SU-DHL-6 (cell line): ENCODE measurements at regions not wholly inside any gene's neighbourhood (a gene's known extent, or its start where the extent isn't known, plus 50 kb on each side); places are given as distances from the start of the nearest gene placed in this dataset.

Experiments
- H2AFZ ChIP-seq: fragments of 200-600 bp; sonication (generic); 2 replicates; pipeline ENCODE4 v1.6.1; 2014; ENCODE audit warnings: low read depth, mild to moderate bottlenecking, moderate library complexity, mixed read lengths, antibody characterized with exemption, low read length; ENCODE audit not compliant: severe bottlenecking
- H3F3A ChIP-seq: fragments of 200-600 bp; shearing (Covaris generic); 2 replicates; pipeline ENCODE4 v1.6.0; 2016; ENCODE audit warnings: antibody characterized with exemption, mild to moderate bottlenecking; ENCODE audit not compliant: insufficient read depth
- H3K27ac ChIP-seq: fragments of 200-600 bp; sonication (generic); 2 replicates; pipeline ENCODE4 v1.5.1; 2016; ENCODE audit warnings: low read depth, mild to moderate bottlenecking, low read length, moderate library complexity, mixed read lengths
- H3K27me3 ChIP-seq: fragments of 200-600 bp; sonication (generic), shearing (Covaris generic); 2 replicates; pipeline ENCODE4 v1.6.0; 2014; ENCODE audit warnings: mild to moderate bottlenecking, low read length
- H3K36me3 ChIP-seq: fragments of 200-600 bp; sonication (generic); 2 replicates; pipeline ENCODE4 v1.6.1; 2014; ENCODE audit warnings: mild to moderate bottlenecking, low read length, mixed read lengths
- H3K4me2 ChIP-seq: fragments of 300-600, 200-600 bp; shearing (Covaris generic), sonication (generic); 2 replicates; pipeline ENCODE4 v1.6.0; 2014; ENCODE audit warnings: low read length, low read depth, mild to moderate bottlenecking; ENCODE audit not compliant: poor library complexity, severe bottlenecking
- H3K4me3 ChIP-seq: fragments of 200-600 bp; sonication (generic); 2 replicates; pipeline ENCODE4 v1.5.1; 2014; ENCODE audit warnings: antibody characterized with exemption, low read length, mild to moderate bottlenecking, mixed read lengths; ENCODE audit not compliant: insufficient read depth, poor library complexity, severe bottlenecking
- H3K79me2 ChIP-seq: fragments of 200-600 bp; sonication (generic); 2 replicates; pipeline ENCODE4 v1.6.1; 2014; ENCODE audit warnings: mild to moderate bottlenecking, low read length, moderate library complexity; ENCODE audit not compliant: insufficient read depth
- H3K9ac ChIP-seq: fragments of 200-600 bp; sonication (generic); 2 replicates; pipeline ENCODE4 v1.7.0; 2014; ENCODE audit warnings: mild to moderate bottlenecking, low read length
- H3K9me2 ChIP-seq: fragments of 200-600 bp; sonication (generic); replicated peaks from 2 replicates; pipeline ENCODE4 v1.6.1; 2014; ENCODE audit warnings: low read length; ENCODE audit not compliant: insufficient read depth
- H3K9me3 ChIP-seq: fragments of 200-600 bp; sonication (generic); 2 replicates; pipeline ENCODE4 v1.6.1; 2014; ENCODE audit warnings: low read length, mixed read lengths; ENCODE audit not compliant: insufficient read depth
- H4K20me1 ChIP-seq: fragments of 200-600 bp; sonication (generic); 2 replicates; pipeline ENCODE4 v1.6.1; 2014; ENCODE audit warnings: low read depth, mild to moderate bottlenecking, antibody characterized with exemption, low read length, moderate library complexity, mixed read lengths
- CTCF ChIP-seq: fragments of 200-600 bp; sonication (generic); IDR thresholded peaks from one replicate; pipeline ENCODE4 v1.5.1; 2017; ENCODE audit warnings: antibody characterized with exemption, mild to moderate bottlenecking, low read length, moderate library complexity; ENCODE audit not compliant: insufficient read depth, poor library complexity, severe bottlenecking
- EZH2phosphoT487 ChIP-seq: fragments of 200-600 bp; sonication (generic), shearing (Covaris generic); conservative IDR thresholded peaks from 2 replicates; pipeline ENCODE4 v1.6.1; 2018; ENCODE audit warnings: mild to moderate bottlenecking, antibody characterized with exemption, low read length, moderate library complexity, mixed read lengths

- no peak overlapping the region for H3K4me2 ChIP-seq
- H3K27me3 ChIP-seq, result no peaks in the 10 kb centered on the region
- no peaks in the 10 kb centered on the region for H3F3A ChIP-seq
- no peaks in the 10 kb centered on the region for H3K9me2 ChIP-seq
- H4K20me1 ChIP-seq, result no peaks in the 10 kb centered on the region
- no peak overlapping the region for H3K27ac ChIP-seq
- no peak overlapping the region for H3K9ac ChIP-seq
- H3K79me2 ChIP-seq, result no peaks in the 10 kb centered on the region
- H2AFZ ChIP-seq, result no peak overlapping the region
- H3K36me3 ChIP-seq, result no peaks in the 10 kb centered on the region
- H3K4me3 ChIP-seq, result no peak overlapping the region
- TF ChIP-seq EZH2phosphoT487, result no peak
- no peaks in the 10 kb centered on the region for H3K9me3 ChIP-seq
Observed at GRCh38 chr3:76482510-76482909, 557.4 kb upstream of the ROBO2 start.

GRCh38 chr3:76487446-76487845 lies 552.5 kb upstream of the ROBO2 start:
- Histone ChIP-seq H2AFZ (no peak overlapping the region), H3K4me2 (no peak overlapping the region), H3K9me3 (no peaks in the 10 kb centered on the region), H3F3A (no peaks in the 10 kb centered on the region), H3K79me2 (no peaks in the 10 kb centered on the region), H3K27ac (no peak overlapping the region), H3K9ac (no peak overlapping the region), H3K9me2 (no peaks in the 10 kb centered on the region), H4K20me1 (no peaks in the 10 kb centered on the region), H3K4me3 (no peak overlapping the region), H3K36me3 (no peaks in the 10 kb centered on the region), H3K27me3 (no peaks in the 10 kb centered on the region)
- no peak for TF ChIP-seq CTCF
- TF ChIP-seq EZH2phosphoT487, result no peak

GRCh38 chr3:76490064-76490463 lies 549.8 kb upstream of the ROBO2 start:
- H3K9ac ChIP-seq, result no peak overlapping the region
- TF ChIP-seq CTCF, result no peak
- H4K20me1 ChIP-seq, result no peaks in the 10 kb centered on the region
- no peak overlapping the region for H2AFZ ChIP-seq
- no peaks in the 10 kb centered on the region for H3K36me3 ChIP-seq
- H3K27ac ChIP-seq, result no peak overlapping the region
- no peaks in the 10 kb centered on the region for H3K27me3 ChIP-seq
- no peak overlapping the region for H3K4me2 ChIP-seq
- no peaks in the 10 kb centered on the region for H3K79me2 ChIP-seq
- H3K9me2 ChIP-seq, result no peaks in the 10 kb centered on the region; the same call in 1 of the 2 replicates
- H3K9me3 ChIP-seq, result no peaks in the 10 kb centered on the region
- no peak overlapping the region for H3K4me3 ChIP-seq
- H3F3A ChIP-seq, result no peaks in the 10 kb centered on the region

GRCh38 chr3:76495216-76495615 lies 544.7 kb upstream of the ROBO2 start:
- TF ChIP-seq CTCF, result no peak
- no peak for TF ChIP-seq EZH2phosphoT487
- Histone ChIP-seq H3K79me2 (no peaks in the 10 kb centered on the region), H3F3A (no peaks in the 10 kb centered on the region), H3K27me3 (no peaks in the 10 kb centered on the region), H3K9ac (no peak overlapping the region), H3K27ac (no peak overlapping the region), H3K4me2 (no peak overlapping the region), H3K9me3 (no peaks in the 10 kb centered on the region), H4K20me1 (no peaks in the 10 kb centered on the region), H3K4me3 (no peak overlapping the region), H3K9me2 (no peaks in the 10 kb centered on the region; the same call in 1 of the 2 replicates), H2AFZ (no peak overlapping the region), H3K36me3 (no peaks in the 10 kb centered on the region)
